Kidney epithelial cell (primary cell): ENCODE measurements at regions not wholly inside any gene's neighbourhood (a gene's known extent, or its start where the extent isn't known, plus 50 kb on each side); places are given as distances from the start of the nearest gene placed in this dataset.
A peak's percentile ranks its signal among the peaks of the same experiment; 100 is the strongest.

Source experiments
- DNase-seq: peaks from one replicate; pipeline ENCODE4 v3.0.0-alpha.2; 2010; ENCODE audit warnings: low read depth
- H3K27me3 ChIP-seq: 2 replicates; pipeline ENCODE4 v1.6.0; 2011; ENCODE audit warnings: low read length; ENCODE audit not compliant: control insufficient read depth, insufficient read depth
- H3K36me3 ChIP-seq: 2 replicates; pipeline ENCODE4 v1.5.1; 2011; ENCODE audit warnings: low read length; ENCODE audit not compliant: control insufficient read depth, insufficient read depth
- H3K4me3 ChIP-seq: 2 replicates; pipeline ENCODE4 v1.5.1; 2011; ENCODE audit warnings: low read depth, mild to moderate bottlenecking, control low read depth, low read length
- CTCF ChIP-seq: IDR thresholded peaks from 2 replicates; pipeline ENCODE4 v1.5.1; 2011; ENCODE audit warnings: mild to moderate bottlenecking, moderate library complexity, low read length, control low read depth, inconsistent platforms; ENCODE audit not compliant: insufficient read depth, poor library complexity, severe bottlenecking

- Histone ChIP-seq H3K4me3 (no peak overlapping the region), H3K36me3 (no peaks in the 10 kb centered on the region), H3K27me3 (no peaks in the 10 kb centered on the region)
- no peak for TF ChIP-seq CTCF
- DNase-seq: no peak
Measured at GRCh38 chr12:65608319-65608916, 215.9 kb upstream of the HMGA2 start.

GRCh38 chr12:65609359-65609771, 214.9 kb upstream of the HMGA2 start:
- peak; percentile 70 for DNase-seq
- peak; percentile 32 for TF ChIP-seq CTCF
- no peaks in the 10 kb centered on the region for H3K36me3 ChIP-seq

GRCh38 chr12:65611396-65611795, 212.9 kb upstream of the HMGA2 start:
- H3K36me3 ChIP-seq: no peaks in the 10 kb centered on the region
- TF ChIP-seq CTCF: no peak
- no peak overlapping the region for H3K4me3 ChIP-seq
- no peak for DNase-seq
- H3K27me3 ChIP-seq: no peaks in the 10 kb centered on the region

More at GRCh38 chr12:65609359-65609771, 214.9 kb upstream of the HMGA2 start:
- Histone ChIP-seq H3K27me3 (no peaks in the 10 kb centered on the region), H3K4me3 (no peak overlapping the region)

GRCh38 chr12:65612440-65612839, 211.8 kb upstream of the HMGA2 start:
- H3K36me3 ChIP-seq: no peaks in the 10 kb centered on the region
- no peak overlapping the region for H3K4me3 ChIP-seq
- no peak for DNase-seq
- H3K27me3 ChIP-seq: no peaks in the 10 kb centered on the region
- no peak for TF ChIP-seq CTCF

- H3K27me3 ChIP-seq: no peaks in the 10 kb centered on the region
- no peak for TF ChIP-seq CTCF
- no peak for DNase-seq
- no peak overlapping the region for H3K4me3 ChIP-seq
- no peaks in the 10 kb centered on the region for H3K36me3 ChIP-seq
Measured at GRCh38 chr12:65613692-65614091, 210.6 kb upstream of the HMGA2 start.

- H3K36me3 ChIP-seq: no peaks in the 10 kb centered on the region
- no peaks in the 10 kb centered on the region for H3K27me3 ChIP-seq
- no peak for DNase-seq
- H3K4me3 ChIP-seq: no peak overlapping the region
- no peak for TF ChIP-seq CTCF
Measured at GRCh38 chr12:65614259-65614889, 209.9 kb upstream of the HMGA2 start.
